HG03103 (cell line): ENCODE measurements at regions not wholly inside any gene's neighbourhood (a gene's known extent, or its start where the extent isn't known, plus 50 kb on each side); places are given as distances from the start of the nearest gene placed in this dataset.

ENCODE experiments used
- ATAC-seq: cut with Tn5 transposase; IDR thresholded peaks from one replicate; pipeline ENCODE4 v1.9.1; 2021; ENCODE audit warnings: low read depth; ENCODE audit not compliant: unreplicated experiment

DNA sequence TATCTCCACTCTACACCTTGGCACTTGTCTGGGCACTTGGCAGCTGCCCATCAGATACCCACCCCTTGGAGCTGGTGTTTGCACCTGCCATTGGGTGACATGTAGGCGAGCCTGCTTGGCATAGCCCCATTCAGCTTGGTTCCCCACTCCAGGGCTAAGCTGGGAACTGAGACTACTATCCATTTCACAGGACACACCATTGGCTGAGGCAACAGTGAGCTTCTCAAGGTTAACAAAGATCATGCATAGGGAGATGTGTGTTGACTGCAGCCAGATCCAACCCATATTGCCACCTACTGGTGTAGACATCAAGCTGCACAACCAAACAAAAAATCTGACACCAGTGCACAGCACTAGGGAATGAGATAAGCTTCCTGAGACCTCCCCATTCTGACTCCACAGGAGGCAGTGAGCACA, 1389.8 kb upstream of the TMEFF2 start:
- ATAC-seq, result peak; percentile 95

DNA sequence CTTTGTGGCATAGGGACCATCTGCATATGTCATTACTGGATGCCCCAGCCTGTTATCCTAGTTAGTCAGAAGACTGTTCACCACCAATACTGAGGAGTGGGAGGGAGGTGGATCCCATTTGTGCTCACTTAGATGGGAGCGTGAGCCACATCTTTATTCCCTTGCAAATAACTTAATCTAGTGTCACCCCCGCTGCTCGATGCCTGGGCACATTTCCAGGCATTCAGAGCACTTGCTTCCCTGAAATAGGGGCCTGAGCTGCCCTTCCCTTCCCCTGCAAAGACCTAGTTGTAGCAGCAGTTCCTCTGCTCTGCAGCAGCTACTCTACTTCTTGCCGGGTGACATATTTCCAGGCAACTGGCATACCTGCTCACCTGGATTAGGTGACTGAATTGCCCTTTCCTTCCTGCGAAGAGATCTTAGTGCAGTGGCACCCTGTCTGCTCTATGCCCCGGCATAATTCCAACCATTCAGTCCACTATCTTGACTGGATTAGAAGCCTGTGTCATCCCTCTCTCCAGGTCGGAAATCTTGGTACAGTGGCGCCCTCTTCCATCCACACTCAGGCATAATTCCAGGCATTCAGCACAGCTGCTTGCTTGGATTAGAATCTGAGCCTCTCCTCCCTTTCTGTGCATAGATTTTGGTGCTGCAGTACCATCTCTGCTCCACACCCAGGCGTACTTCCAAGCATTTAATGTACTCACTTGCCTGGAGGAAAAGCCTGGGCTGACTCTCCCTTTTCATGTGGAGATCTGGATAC, 1389.1 kb upstream of the TMEFF2 start:
- no peak for ATAC-seq

GRCh38 chr2:193581807-193582206, 1387.1 kb upstream of the TMEFF2 start:
- ATAC-seq, result no peak

GRCh38 chr2:193580176-193580950, 1385.6 kb upstream of the TMEFF2 start:
- ATAC-seq, result no peak

DNA sequence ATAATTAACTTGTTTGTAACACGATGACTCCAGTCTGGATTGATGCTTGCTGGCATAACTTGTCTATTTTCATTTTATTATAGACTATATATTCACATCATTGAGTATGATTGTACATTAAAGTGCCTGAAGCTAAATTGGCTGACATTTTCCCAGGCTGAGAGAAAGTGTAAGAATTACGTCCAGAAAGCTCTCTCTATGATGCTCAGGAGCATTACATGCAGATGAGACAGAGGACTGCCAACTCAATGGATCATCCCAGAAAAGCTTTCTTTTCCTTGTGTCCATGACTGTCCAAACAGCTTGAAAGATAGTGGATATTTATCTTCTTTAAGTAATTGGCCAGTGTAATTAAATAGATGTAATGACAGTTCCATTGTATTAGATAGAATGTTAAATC, 1372.2 kb upstream of the TMEFF2 start:
- no peak for ATAC-seq

GRCh38 chr2:193566276-193566675, 1371.5 kb upstream of the TMEFF2 start:
- ATAC-seq, result no peak

DNA sequence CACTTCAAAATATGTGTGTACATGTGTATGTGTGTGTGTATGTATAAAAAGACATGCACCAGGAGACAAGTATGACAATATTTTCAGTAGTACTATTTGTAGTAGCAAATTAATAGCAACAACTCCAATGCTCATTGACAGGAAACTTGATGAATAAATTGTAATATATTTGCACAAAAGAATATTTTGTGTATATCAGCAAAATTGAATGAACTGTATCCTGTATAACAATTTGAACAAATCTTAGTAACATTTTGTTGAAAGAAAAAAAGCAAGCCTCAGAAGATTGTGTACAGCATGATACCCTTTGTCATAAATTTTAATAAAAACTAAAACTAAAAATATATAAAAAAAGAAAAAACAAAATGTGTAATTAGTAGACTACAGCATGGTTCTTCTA, 1367.3 kb upstream of the TMEFF2 start:
- no peak for ATAC-seq

GRCh38 chr2:193561054-193561453, 1366.3 kb upstream of the TMEFF2 start:
- ATAC-seq, result no peak

GRCh38 chr2:193556766-193557470, 1362.2 kb upstream of the TMEFF2 start:
- no peak for ATAC-seq

DNA sequence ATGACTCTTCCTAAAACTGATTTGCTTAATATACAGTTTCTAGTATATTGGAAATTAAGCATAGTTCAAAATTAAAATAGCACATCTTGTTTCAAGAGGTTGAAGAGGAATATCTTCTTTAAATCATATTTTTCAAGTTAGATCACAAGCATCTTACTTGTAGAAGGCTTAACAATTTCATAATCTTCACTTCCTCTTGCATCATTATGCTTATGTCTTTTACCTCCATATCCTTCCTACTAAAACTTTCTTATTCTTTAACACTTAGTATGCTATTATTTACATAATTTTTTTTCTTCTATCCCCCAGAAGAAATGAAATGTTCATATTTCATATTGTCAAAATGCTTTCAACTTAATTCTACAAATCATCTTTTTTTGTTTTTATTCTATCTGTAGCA, 1354.9 kb upstream of the TMEFF2 start:
- ATAC-seq, result no peak

DNA sequence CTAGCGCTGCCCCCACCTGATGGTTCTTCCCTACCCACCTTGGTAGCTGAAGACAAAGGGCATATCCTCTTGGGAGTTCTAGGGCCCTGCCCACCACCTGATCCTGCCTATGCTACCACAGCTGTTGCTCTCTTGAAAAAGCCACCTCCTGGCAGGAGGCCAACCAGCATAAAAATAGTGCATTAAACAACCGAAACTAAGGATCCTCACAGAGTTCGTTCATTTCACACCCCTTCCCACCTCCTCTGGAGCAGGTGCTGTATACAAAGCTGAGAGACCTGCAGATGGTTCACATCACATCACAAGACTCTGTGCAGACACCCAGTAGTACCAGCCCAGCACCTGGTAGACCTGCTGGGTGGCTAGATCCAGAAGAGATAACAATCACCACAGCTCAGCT, 1348.0 kb upstream of the TMEFF2 start:
- ATAC-seq, result no peak

DNA sequence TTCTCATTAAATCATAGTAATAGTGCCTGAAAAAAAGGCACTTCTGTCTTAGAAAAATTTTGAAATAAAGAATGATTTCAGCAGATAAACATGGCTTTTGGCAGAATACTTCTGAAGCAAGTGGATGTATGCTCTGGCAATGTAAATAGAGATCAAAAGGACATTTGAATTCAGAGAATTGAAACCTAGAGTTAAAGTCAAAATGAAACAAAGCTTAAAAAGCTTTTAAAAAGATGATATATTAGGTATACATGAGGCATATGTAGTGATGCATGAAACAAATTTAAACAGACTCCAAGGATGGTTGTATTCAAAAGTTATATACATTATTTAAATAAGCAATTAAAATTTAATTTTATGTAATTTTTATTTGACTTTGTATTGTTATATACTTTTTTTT, 1344.5 kb upstream of the TMEFF2 start:
- peak; percentile 77 for ATAC-seq

GRCh38 chr2:193538061-193538460, 1343.3 kb upstream of the TMEFF2 start:
- no peak for ATAC-seq

GRCh38 chr2:193537531-193537930, 1342.8 kb upstream of the TMEFF2 start:
- no peak for ATAC-seq

GRCh38 chr2:193528458-193528857, 1333.7 kb upstream of the TMEFF2 start:
- no peak for ATAC-seq

GRCh38 chr2:193527146-193527545, 1332.4 kb upstream of the TMEFF2 start:
- ATAC-seq, result no peak

GRCh38 chr2:193523662-193524061, 1328.9 kb upstream of the TMEFF2 start:
- no peak for ATAC-seq

GRCh38 chr2:193521523-193521922, 1326.8 kb upstream of the TMEFF2 start:
- no peak for ATAC-seq

GRCh38 chr2:193520709-193521458, 1326.2 kb upstream of the TMEFF2 start:
- ATAC-seq, result no peak

- ATAC-seq, result no peak
Measured at GRCh38 chr2:193518041-193518817, 1323.5 kb upstream of the TMEFF2 start.
